A549 (cell line): ENCODE measurements at regions not wholly inside any gene's neighbourhood (a gene's known extent, or its start where the extent isn't known, plus 50 kb on each side); places are given as distances from the start of the nearest gene placed in this dataset.

Experiments
- ATAC-seq, 2 experiments: fragments of 200-7000 bp in 1 of 2; fragments of >200 bp in 1 of 2; cut with Nextera tagmentation in 1 of 2; cut with Tn5 transposase in 1 of 2; 3 replicates each; pipeline versions ENCODE4 v1.8.0 to v1.9.1; 2018 to 2020; ENCODE audit warnings: mild to moderate bottlenecking in 1 of 2, moderate library complexity in 1 of 2
- CTCF ChIA-PET: fragments of 300-600 bp; sonication (Branson Sonifier 250); formaldehyde crosslinking; extraction: SDS; loops from one replicate; lab custom pipeline; 2021; ENCODE audit warnings: antibody characterized with exemption, inconsistent platforms; lab: Yijun Ruan, JAX
- POLR2A ChIA-PET: fragments of 350-600 bp; formaldehyde crosslinking; extraction: SDS; loops from one replicate; lab custom pipeline; 2021; ENCODE audit warnings: antibody characterized with exemption, inconsistent platforms; lab: Yijun Ruan, JAX
- DNase-seq, 2 experiments: peaks; one replicate each; pipeline versions ENCODE4 v3.0.0 to v3.0.0-alpha.2; 2011 to 2016; ENCODE audit warnings: low read depth in 1 of 2, low spot score in 1 of 2
- FAIRE-seq: peaks from 2 replicates; lab custom pipeline; 2011; peaks lifted over from hg19 to GRCh38; lab: Jason Lieb, UNC
- H3K27ac ChIP-seq, 2 experiments: fragments of >200 bp; sonication (Bioruptor Twin); formaldehyde crosslinking; 3 replicates each; pipeline ENCODE4 v1.5.1; 2016 to 2017
- H3K4me1 ChIP-seq: fragments of >200 bp; sonication (Bioruptor Twin); formaldehyde crosslinking; 3 replicates; pipeline ENCODE4 v1.6.1; 2016
- H3K4me2 ChIP-seq: fragments of >200 bp; sonication (Bioruptor Twin); formaldehyde crosslinking; 3 replicates; pipeline ENCODE4 v1.6.1; 2016
- H3K4me3 ChIP-seq: fragments of >200 bp; sonication (Bioruptor Twin); formaldehyde crosslinking; 3 replicates; pipeline ENCODE4 v1.5.1; 2016
- H3K9me3 ChIP-seq: fragments of >200 bp; sonication (Bioruptor Twin); formaldehyde crosslinking; 3 replicates; pipeline ENCODE4 v1.6.1; 2016
- CBX2 ChIP-seq: fragments of 200-600 bp; sonication (generic); IDR thresholded peaks from 2 replicates; pipeline ENCODE4 v1.6.1; 2016; ENCODE audit warnings: low read depth, mild to moderate bottlenecking, borderline replicate concordance
- CHD4 ChIP-seq: fragments of 200-600 bp; sonication (generic); IDR thresholded peaks from 2 replicates; pipeline ENCODE4 v1.6.1; 2016; ENCODE audit warnings: antibody characterized with exemption, mild to moderate bottlenecking, borderline replicate concordance
- ELK1 ChIP-seq: fragments of 150-350 bp; IDR thresholded peaks from 2 replicates; pipeline ENCODE4 v1.6.1; 2014; ENCODE audit warnings: low read depth, mild to moderate bottlenecking, low read length
- FOXS1 ChIP-seq: fragments of 250-450 bp; sonication (Bioruptor Pico); IDR thresholded peaks from 2 replicates; pipeline ENCODE4 v1.5.0; 2020; ENCODE audit warnings: mild to moderate bottlenecking, moderate library complexity
- HDAC2 ChIP-seq: fragments of 200-600 bp; sonication (generic); IDR thresholded peaks from 2 replicates; pipeline ENCODE4 v1.6.1; 2016
- HMGXB4 ChIP-seq: fragments of 250-450 bp; sonication (Bioruptor Pico); IDR thresholded peaks from 2 replicates; pipeline ENCODE4 v1.5.0; 2021; ENCODE audit warnings: mild to moderate bottlenecking, moderate library complexity, borderline replicate concordance
- JUNB ChIP-seq: fragments of >200 bp; sonication (Bioruptor Twin); formaldehyde crosslinking; IDR thresholded peaks from 2 replicates; pipeline ENCODE4 v1.6.1; 2016
- MAFK ChIP-seq: fragments of 450-650 bp; IDR thresholded peaks from 2 replicates; pipeline ENCODE4 v1.6.1; 2014; ENCODE audit not compliant: partially characterized antibody
- MYC ChIP-seq: IDR thresholded peaks from 2 replicates; pipeline ENCODE4 v1.6.1; 2012; ENCODE audit warnings: mild to moderate bottlenecking, inconsistent platforms, low read length, improper control_type of control experiment, borderline replicate concordance
- NPAS2 ChIP-seq: fragments of 250-450 bp; sonication (Bioruptor Pico); IDR thresholded peaks from 2 replicates; pipeline ENCODE4 v1.8.0; 2022; ENCODE audit warnings: mild to moderate bottlenecking, moderate library complexity, borderline replicate concordance
- PBX3 ChIP-seq: IDR thresholded peaks from 2 replicates; pipeline ENCODE4 v1.6.1; 2012
- POLR2A ChIP-seq: IDR thresholded peaks from 2 replicates; pipeline ENCODE4 v1.6.1; 2012; ENCODE audit warnings: mild to moderate bottlenecking, low read length
- RNF2 ChIP-seq: fragments of 200-600 bp; sonication (generic); IDR thresholded peaks from 2 replicates; pipeline ENCODE4 v1.6.1; 2016; ENCODE audit warnings: low read depth, mild to moderate bottlenecking, antibody characterized with exemption, moderate library complexity, borderline replicate concordance
- TFCP2L1 ChIP-seq: fragments of 250-450 bp; sonication (Bioruptor Pico); IDR thresholded peaks from 2 replicates; pipeline ENCODE4 v1.5.0; 2021; ENCODE audit warnings: mild to moderate bottlenecking
- TP53 ChIP-seq: fragments of 250-450 bp; sonication (Bioruptor Pico); IDR thresholded peaks from 2 replicates; pipeline ENCODE4 v1.5.0; 2021; ENCODE audit warnings: mild to moderate bottlenecking, moderate library complexity
- WGBS: methylation state at CpG from one replicate; pipeline ENCODE4 v1.1.6; 2017; ENCODE audit errors: missing lambda C conversion rate; 5-methylcytosine and 5-hydroxymethylcytosine counted together

- no peak for TF ChIP-seq HMGXB4 (CRISPR knock-in tag)
Observed at GRCh38 chr4:14560577-14560976, 441.7 kb upstream of the CPEB2 start (continued).

GRCh38 chr4:14562901-14563300, 439.4 kb upstream of the CPEB2 start:
- DNase-seq: no peak
- POLR2A ChIA-PET: no interaction called here
- 80% methylated on average over 3 of the region's 3 CpGs for WGBS
- TF ChIP-seq ELK1: no peak
- TF ChIP-seq PBX3: no peak
- TF ChIP-seq MYC: no peak
- no peak for TF ChIP-seq CBX2
- TF ChIP-seq HMGXB4 (CRISPR knock-in tag): no peak
- TF ChIP-seq, all 56 proteins: peak for 0
- Histone ChIP-seq H3K4me1 (no peaks in the 10 kb centered on the region), H3K27ac (no peak overlapping the region), H3K4me3 (no peak overlapping the region), H3K4me2 (no peak overlapping the region), H3K9me3 (no peaks in the 10 kb centered on the region)
- CTCF ChIA-PET: no interaction called here
- ATAC-seq (no peak), FAIRE-seq (no peak)

GRCh38 chr4:14564281-14564680, 438.0 kb upstream of the CPEB2 start:
- no peak for TF ChIP-seq CHD4
- TF ChIP-seq MAFK: peak; percentile 94
- POLR2A ChIA-PET: no interaction called here
- Histone ChIP-seq H3K9me3 (no peaks in the 10 kb centered on the region), H3K4me3 (no peak overlapping the region), H3K27ac (no peak overlapping the region), H3K4me2 (no peak overlapping the region), H3K4me1 (no peaks in the 10 kb centered on the region)
- DNase-seq (no peak), FAIRE-seq (no peak), ATAC-seq (no peak)
- WGBS: 60% methylated on average over 4 of the region's 4 CpGs
- CTCF ChIA-PET: no interaction called here

- ChIA-PET CTCF (no interaction called here), POLR2A (no interaction called here)
- no peaks in the 10 kb centered on the region for H3K4me1 ChIP-seq
- ATAC-seq (no peak), DNase-seq (no peak), FAIRE-seq (no peak)
- H3K27ac ChIP-seq: no peak overlapping the region
- no peak overlapping the region for H3K4me2 ChIP-seq
- TF ChIP-seq JUNB (no peak), TFCP2L1 (no peak), RNF2 (no peak), HMGXB4 (CRISPR knock-in tag) (no peak), FOXS1 (no peak), NPAS2 (CRISPR knock-in tag) (no peak), CHD4 (no peak), POLR2A (no peak), HDAC2 (no peak), TP53 (CRISPR knock-in tag) (no peak)
- H3K4me3 ChIP-seq: no peak overlapping the region
- no peaks in the 10 kb centered on the region for H3K9me3 ChIP-seq
Observed at GRCh38 chr4:14566518-14566917, 435.8 kb upstream of the CPEB2 start.
